ENCODE measurements at regions not wholly inside any gene's neighbourhood (a gene's known extent, or its start where the extent isn't known, plus 50 kb on each side); places are given as distances from the start of the nearest gene placed in this dataset.
A peak's percentile ranks its signal among the peaks of the same experiment; 100 is the strongest.
"Not testable (repeated sequence)": the region's sequence is repeated elsewhere in the genome, so short reads cannot be mapped to it uniquely, and the experiment has no call there.

- no peak overlapping the region for H3K4me3 ChIP-seq (ENCODE audit: low read depth, low read length)
- in situ Hi-C loops (cut with HindIII; ENCODE audit: low sequenced_read_pairs), result no loop called here
- DNase-seq (ENCODE audit: low read depth, low spot score), result no peak
- no peak for TF ChIP-seq CTCF (IDR thresholded peaks at IDR 0.05; ENCODE audit: low read depth, low read length)
Observed at GRCh38 chr20:41702647-41703046, 84.5 kb upstream of the CHD6 start.

GRCh38 chr20:41701588-41702348, 83.6 kb upstream of the CHD6 start:
- TF ChIP-seq CTCF (IDR thresholded peaks at IDR 0.05; ENCODE audit: low read depth, low read length), result no peak
- DNase-seq (ENCODE audit: low read depth, low spot score), result no peak
- in situ Hi-C loops (cut with HindIII; ENCODE audit: low sequenced_read_pairs), result no loop called here
- H3K4me3 ChIP-seq (ENCODE audit: low read depth, low read length), result no peak overlapping the region

- in situ Hi-C loops (cut with HindIII; ENCODE audit: low sequenced_read_pairs); H3K4me3 ChIP-seq (ENCODE audit: low read depth, low read length); DNase-seq (ENCODE audit: low read depth, low spot score): not testable (repeated sequence)
Observed at GRCh38 chr20:41699673-41700072, 81.5 kb upstream of the CHD6 start.

- peak; percentile 91 for TF ChIP-seq CTCF (IDR thresholded peaks at IDR 0.05; ENCODE audit: low read depth, low read length)
- in situ Hi-C loops (cut with HindIII; ENCODE audit: low sequenced_read_pairs), result no loop called here
- DNase-seq (ENCODE audit: low read depth, low spot score), result peak; percentile 40
Observed at GRCh38 chr20:41697861-41698559, 79.8 kb upstream of the CHD6 start.

GRCh38 chr20:41696428-41696827, 78.3 kb upstream of the CHD6 start:
- in situ Hi-C loops (cut with HindIII; ENCODE audit: low sequenced_read_pairs), result no loop called here
- DNase-seq (ENCODE audit: low read depth, low spot score), result no peak
- TF ChIP-seq CTCF (IDR thresholded peaks at IDR 0.05; ENCODE audit: low read depth, low read length), result no peak
- H3K4me3 ChIP-seq (ENCODE audit: low read depth, low read length), result no peak overlapping the region

More at GRCh38 chr20:41697861-41698559, 79.8 kb upstream of the CHD6 start:
- H3K4me3 ChIP-seq (ENCODE audit: low read depth, low read length), result no peak overlapping the region

GRCh38 chr20:41694796-41695195, 76.6 kb upstream of the CHD6 start:
- no peak for TF ChIP-seq CTCF (IDR thresholded peaks at IDR 0.05; ENCODE audit: low read depth, low read length)
- H3K4me3 ChIP-seq (ENCODE audit: low read depth, low read length), result no peak overlapping the region
- DNase-seq (ENCODE audit: low read depth, low spot score), result no peak
- in situ Hi-C loops (cut with HindIII; ENCODE audit: low sequenced_read_pairs), result no loop called here
